Testis (tissue), 2 donors: ENCODE measurements at regions not wholly inside any gene's neighbourhood (a gene's known extent, or its start where the extent isn't known, plus 50 kb on each side); places are given as distances from the start of the nearest gene placed in this dataset.

ENCODE experiments used
- POLR2A ChIP-seq: fragments of 450-650 bp; IDR thresholded peaks from one replicate; pipeline ENCODE4 v1.6.1; 2017; ENCODE audit warnings: antibody characterized with exemption, mild to moderate bottlenecking, moderate library complexity
- TF ChIP-seq, protein P1 (sequence below), 3 experiments: fragments of 450-650 bp in 2 of 3; fragments of 200-600 bp in 1 of 3; sonication (generic) in 1 of 3; IDR thresholded peaks; one replicate each; pipeline ENCODE4 v1.5.1; 2016 to 2019; ENCODE audit warnings: antibody characterized with exemption in 3 of 3, mild to moderate bottlenecking in 2 of 3, moderate library complexity in 1 of 3

DNA sequence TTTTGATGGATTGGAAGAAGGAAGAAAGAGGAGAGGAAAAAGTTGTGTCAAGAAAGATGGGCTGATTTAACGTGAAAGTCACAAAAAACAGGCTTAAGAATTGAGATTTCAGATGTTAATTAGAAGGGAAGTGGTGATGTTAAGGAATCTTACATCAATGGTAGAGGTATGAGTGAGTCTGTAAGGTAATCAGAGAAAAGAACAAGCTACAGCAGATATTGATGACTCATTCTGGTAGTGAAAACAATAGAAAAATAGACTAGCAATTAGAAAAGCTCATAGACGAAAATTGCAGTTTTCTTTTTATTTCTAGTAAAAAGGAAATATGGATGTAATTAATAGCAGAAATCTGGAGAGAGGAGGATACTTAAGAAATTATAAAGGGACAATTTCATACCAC, 559.6 kb downstream of the MCTP2 start:
- TF ChIP-seq, protein P1, sequence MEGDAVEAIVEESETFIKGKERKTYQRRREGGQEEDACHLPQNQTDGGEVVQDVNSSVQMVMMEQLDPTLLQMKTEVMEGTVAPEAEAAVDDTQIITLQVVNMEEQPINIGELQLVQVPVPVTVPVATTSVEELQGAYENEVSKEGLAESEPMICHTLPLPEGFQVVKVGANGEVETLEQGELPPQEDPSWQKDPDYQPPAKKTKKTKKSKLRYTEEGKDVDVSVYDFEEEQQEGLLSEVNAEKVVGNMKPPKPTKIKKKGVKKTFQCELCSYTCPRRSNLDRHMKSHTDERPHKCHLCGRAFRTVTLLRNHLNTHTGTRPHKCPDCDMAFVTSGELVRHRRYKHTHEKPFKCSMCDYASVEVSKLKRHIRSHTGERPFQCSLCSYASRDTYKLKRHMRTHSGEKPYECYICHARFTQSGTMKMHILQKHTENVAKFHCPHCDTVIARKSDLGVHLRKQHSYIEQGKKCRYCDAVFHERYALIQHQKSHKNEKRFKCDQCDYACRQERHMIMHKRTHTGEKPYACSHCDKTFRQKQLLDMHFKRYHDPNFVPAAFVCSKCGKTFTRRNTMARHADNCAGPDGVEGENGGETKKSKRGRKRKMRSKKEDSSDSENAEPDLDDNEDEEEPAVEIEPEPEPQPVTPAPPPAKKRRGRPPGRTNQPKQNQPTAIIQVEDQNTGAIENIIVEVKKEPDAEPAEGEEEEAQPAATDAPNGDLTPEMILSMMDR (IDR thresholded peaks at IDR 0.05) = no peak
- no peak for TF ChIP-seq POLR2A
